Muscle layer of duodenum (tissue), 2 donors: ENCODE measurements at regions not wholly inside any gene's neighbourhood (a gene's known extent, or its start where the extent isn't known, plus 50 kb on each side); places are given as distances from the start of the nearest gene placed in this dataset.
A peak's percentile ranks its signal among the peaks of the same experiment; 100 is the strongest.
"Not testable (repeated sequence)": the region's sequence is repeated elsewhere in the genome, so short reads cannot be mapped to it uniquely, and the experiment has no call there.

Experiments
- H3K27ac ChIP-seq: one replicate; pipeline ENCODE4 v1.7.0; 2013; ENCODE audit warnings: mild to moderate bottlenecking, low read length
- H3K27me3 ChIP-seq: one replicate; pipeline ENCODE4 v1.7.0; 2013; ENCODE audit warnings: low read depth, mild to moderate bottlenecking, control low read depth, low read length
- H3K36me3 ChIP-seq, 2 donors: one replicate each; pipeline ENCODE4 v1.7.0; 2013; ENCODE audit warnings: low read length in 2 of 2, control low read depth in 1 of 2, mild to moderate bottlenecking in 1 of 2; ENCODE audit not compliant: insufficient read depth in 2 of 2, control insufficient read depth in 1 of 2
- H3K4me1 ChIP-seq, 2 donors: one replicate each; pipeline ENCODE4 v1.7.0; 2013; ENCODE audit warnings: low read length in 2 of 2, mild to moderate bottlenecking in 2 of 2, control low read depth in 1 of 2, moderate library complexity in 1 of 2; ENCODE audit not compliant: insufficient read depth in 2 of 2, control insufficient read depth in 1 of 2
- H3K4me3 ChIP-seq, 2 donors: one replicate each; pipeline ENCODE4 v1.7.0; 2013; ENCODE audit warnings: low read length in 2 of 2, low read depth in 1 of 2, mild to moderate bottlenecking in 1 of 2
- H3K9me3 ChIP-seq, 2 donors: one replicate each; pipeline ENCODE4 v1.7.0; 2013; ENCODE audit warnings: low read length in 2 of 2, control low read depth in 1 of 2, mild to moderate bottlenecking in 1 of 2; ENCODE audit not compliant: control insufficient read depth in 1 of 2
- donor health status: healthy.

DNA sequence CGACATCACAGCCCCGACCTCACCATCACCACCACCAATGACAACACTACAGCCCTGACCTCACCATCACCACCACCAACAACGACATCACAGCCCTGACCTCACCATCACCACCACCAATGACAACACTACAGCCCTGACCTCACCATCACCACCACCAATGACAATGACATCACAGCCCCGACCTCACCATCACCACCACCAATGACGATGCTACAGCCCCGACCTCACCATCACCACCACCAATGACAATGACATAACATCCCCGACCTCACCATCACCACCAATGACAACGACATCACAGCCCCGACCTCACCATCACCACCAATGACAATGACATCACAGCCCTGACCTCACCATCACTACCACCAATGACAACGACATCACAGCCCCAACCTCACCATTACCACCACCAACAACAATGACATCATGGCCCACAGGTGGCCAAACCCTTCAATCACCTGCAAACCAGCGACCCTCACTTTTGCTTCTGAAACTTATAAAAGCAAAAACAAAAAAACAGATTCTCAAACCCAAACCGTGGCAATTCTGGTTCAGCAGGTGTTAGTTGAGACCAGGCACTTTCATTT lies 70.7 kb upstream of the TMEM18 start:
- Histone ChIP-seq H3K27ac (no peak overlapping the region), H3K36me3 (no peaks in the 10 kb centered on the region)

GRCh38 chr2:746697-747096 lies 69.5 kb upstream of the TMEM18 start:
- H3K9me3 ChIP-seq, result no peaks in the 10 kb centered on the region
- no peaks in the 10 kb centered on the region for H3K36me3 ChIP-seq
- no peaks in the 10 kb centered on the region for H3K4me1 ChIP-seq
- no peaks in the 10 kb centered on the region for H3K27me3 ChIP-seq
- no peak overlapping the region for H3K4me3 ChIP-seq
- no peak overlapping the region for H3K27ac ChIP-seq

More for the DNA sequence above, 70.7 kb upstream of the TMEM18 start:
- H3K4me3 ChIP-seq, result no peak overlapping the region
- no peaks in the 10 kb centered on the region for H3K4me1 ChIP-seq
- H3K27me3 ChIP-seq, result no peaks in the 10 kb centered on the region
- H3K9me3 ChIP-seq, result no peaks in the 10 kb centered on the region

- Histone ChIP-seq H3K4me3 (no peak overlapping the region), H3K36me3 (no peaks in the 10 kb centered on the region), H3K27me3 (no peaks in the 10 kb centered on the region), H3K27ac (no peak overlapping the region), H3K4me1 (peaks cover 0 to 15% of the 10 kb centered on the region in 2 donors), H3K9me3 (no peaks in the 10 kb centered on the region)
Observed at GRCh38 chr2:744088-744487, 66.9 kb upstream of the TMEM18 start.

DNA sequence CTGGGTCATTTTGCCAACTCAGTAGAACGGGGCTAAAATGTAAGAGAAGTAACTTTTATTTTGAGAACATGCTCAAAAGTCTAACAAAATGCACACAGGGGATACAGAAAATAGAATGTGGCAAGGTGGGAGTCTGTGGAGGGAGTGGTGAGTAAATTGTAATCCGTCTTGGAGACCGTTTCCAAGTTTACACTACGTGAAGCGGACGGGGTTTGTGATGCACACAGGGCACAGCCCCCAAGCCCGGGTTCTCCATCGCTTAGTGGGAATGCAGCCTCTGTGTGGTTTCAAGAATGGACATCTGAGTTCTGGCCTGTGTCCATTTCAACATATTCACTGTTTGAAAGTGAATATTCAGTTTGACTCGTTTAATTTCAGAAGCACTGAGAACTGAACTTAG lies 65.0 kb upstream of the TMEM18 start:
- Histone ChIP-seq H3K9me3 (no peaks in the 10 kb centered on the region), H3K4me1 (peaks cover 0 to 15% of the 10 kb centered on the region in 2 donors), H3K4me3 (no peak overlapping the region), H3K27me3 (no peaks in the 10 kb centered on the region), H3K36me3 (no peaks in the 10 kb centered on the region), H3K27ac (no peak overlapping the region)

DNA sequence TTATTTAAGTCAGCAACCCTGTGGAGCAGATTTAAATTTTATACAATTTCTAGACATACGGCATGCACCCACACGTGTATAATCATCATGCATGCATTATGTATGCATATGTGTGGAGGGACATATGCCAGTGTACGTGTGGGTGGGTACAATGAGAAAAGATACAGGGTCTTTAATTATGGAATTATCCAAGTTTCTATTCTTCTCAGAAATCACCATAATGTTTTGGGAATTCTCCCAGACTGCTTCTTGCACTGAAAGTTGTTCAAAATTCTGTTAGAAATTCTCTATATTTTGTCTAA lies 63.9 kb upstream of the TMEM18 start:
- Histone ChIP-seq H3K4me3 (peak overlapping the region; percentile 49 to 76), H3K9me3 (no peaks in the 10 kb centered on the region), H3K27ac (no peak overlapping the region), H3K4me1 (peaks cover 0 to 15% of the 10 kb centered on the region in 2 donors), H3K36me3 (no peaks in the 10 kb centered on the region), H3K27me3 (no peaks in the 10 kb centered on the region)

GRCh38 chr2:740322-741194 lies 63.4 kb upstream of the TMEM18 start:
- H3K36me3 ChIP-seq, H3K27ac ChIP-seq, H3K9me3 ChIP-seq, H3K27me3 ChIP-seq: not testable (repeated sequence)
- H3K4me1 ChIP-seq, result peaks cover 0 to 15% of the 10 kb centered on the region in 2 donors
- H3K4me3 ChIP-seq, result peak overlapping the region; percentile 49 to 76

DNA sequence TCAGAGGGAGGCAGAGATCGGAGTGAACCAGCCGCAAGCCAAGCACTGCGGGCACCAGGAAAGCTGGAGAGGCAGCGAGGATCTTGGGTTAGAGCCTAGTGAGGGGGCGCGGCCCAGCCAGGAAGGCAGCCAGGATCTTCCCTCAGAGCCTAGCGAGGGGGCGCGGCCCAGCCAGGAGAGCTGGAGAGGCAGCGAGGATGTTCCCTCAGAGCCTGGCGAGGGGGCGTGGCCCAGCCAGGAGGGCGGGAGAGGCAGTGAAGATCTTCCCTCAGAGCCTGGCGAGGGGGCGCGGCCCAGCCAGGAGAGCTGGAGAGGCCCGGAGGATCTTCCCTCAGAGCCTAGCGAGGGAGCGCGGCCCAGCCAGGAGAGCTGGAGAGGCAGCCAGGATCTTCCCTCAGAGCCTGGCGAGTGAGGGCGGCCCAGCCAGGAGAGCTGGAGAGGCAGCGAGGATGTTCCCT lies 62.7 kb upstream of the TMEM18 start:
- H3K27me3 ChIP-seq, H3K9me3 ChIP-seq, H3K27ac ChIP-seq, H3K36me3 ChIP-seq: not testable (repeated sequence)
- H3K4me3 ChIP-seq, result peak overlapping the region; percentile 49 to 76
- H3K4me1 ChIP-seq, result peaks cover 0 to 15% of the 10 kb centered on the region in 2 donors

DNA sequence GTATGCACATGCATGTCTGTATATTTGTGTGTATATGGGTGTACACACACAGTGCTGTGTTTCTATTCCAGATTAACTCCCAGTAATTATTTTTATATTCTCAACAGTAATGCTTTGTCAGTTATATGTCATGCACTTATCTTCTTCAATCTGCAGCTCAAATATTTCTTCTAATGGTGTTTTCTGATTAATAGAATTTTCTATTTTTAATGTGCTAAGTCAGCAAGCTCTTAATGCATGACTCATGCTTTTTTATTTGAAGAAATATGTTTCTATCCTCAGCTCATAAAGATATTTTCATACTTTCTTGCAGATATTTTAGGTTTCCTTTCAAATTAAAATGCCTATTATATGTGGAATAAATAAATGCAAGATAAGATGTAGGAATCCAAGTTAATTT lies 59.7 kb upstream of the TMEM18 start:
- Histone ChIP-seq H3K27me3 (no peaks in the 10 kb centered on the region), H3K4me1 (peaks cover 0 to 15% of the 10 kb centered on the region in 2 donors), H3K36me3 (no peaks in the 10 kb centered on the region), H3K27ac (no peak overlapping the region), H3K4me3 (no peak overlapping the region), H3K9me3 (no peaks in the 10 kb centered on the region)

- peaks cover 0 to 15% of the 10 kb centered on the region in 2 donors for H3K4me1 ChIP-seq
- no peaks in the 10 kb centered on the region for H3K36me3 ChIP-seq
- H3K4me3 ChIP-seq, result no peak overlapping the region
- H3K27ac ChIP-seq, result no peak overlapping the region
- no peaks in the 10 kb centered on the region for H3K27me3 ChIP-seq
- H3K9me3 ChIP-seq, result no peaks in the 10 kb centered on the region
Observed at GRCh38 chr2:735670-736218, 58.5 kb upstream of the TMEM18 start.

DNA sequence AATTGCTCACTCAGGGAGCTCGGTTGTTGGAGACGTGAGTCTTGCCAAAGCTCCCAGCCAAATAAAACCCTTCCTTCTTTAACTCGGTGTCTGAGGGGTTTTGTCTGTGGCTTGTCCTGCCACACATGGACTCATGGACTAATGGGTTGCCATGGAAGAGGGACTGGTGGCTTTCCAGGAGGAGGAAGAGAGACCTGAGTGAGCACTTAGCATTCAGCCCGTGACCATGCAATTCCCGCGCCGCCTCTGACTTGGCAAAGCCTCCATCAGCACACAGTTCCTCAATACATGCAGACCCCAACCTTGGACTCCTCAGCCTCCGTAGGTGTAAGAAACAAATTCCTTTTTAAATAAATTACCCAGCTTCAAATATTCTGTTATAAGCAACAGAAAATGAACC lies 57.3 kb upstream of the TMEM18 start:
- H3K36me3 ChIP-seq, result no peaks in the 10 kb centered on the region
- no peak overlapping the region for H3K27ac ChIP-seq
- peaks cover 0 to 4% of the 10 kb centered on the region in 2 donors for H3K4me1 ChIP-seq
- H3K27me3 ChIP-seq, result no peaks in the 10 kb centered on the region
- H3K9me3 ChIP-seq, result no peaks in the 10 kb centered on the region
- no peak overlapping the region for H3K4me3 ChIP-seq

DNA sequence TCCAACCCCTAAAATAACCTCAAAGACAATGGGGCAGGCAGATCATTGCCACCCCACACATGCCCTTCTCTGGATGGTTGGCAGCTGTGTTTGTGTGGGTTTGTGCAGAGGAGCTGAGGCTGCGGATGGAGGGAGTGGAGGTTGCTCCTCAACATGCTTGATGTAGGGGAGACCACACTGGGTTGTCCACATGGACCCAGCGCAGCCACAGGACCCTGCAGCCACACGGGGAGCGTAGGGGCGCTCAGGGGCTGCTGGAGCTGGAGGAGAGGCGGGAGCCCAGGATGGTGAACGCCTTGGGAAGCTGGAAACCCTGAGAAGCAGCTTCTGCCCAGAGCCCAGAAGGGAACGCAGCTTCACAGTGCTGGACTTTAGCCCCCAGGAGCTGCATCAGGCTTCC lies 56.3 kb upstream of the TMEM18 start:
- Histone ChIP-seq H3K4me1 (no peaks in the 10 kb centered on the region), H3K27ac (no peak overlapping the region), H3K36me3 (no peaks in the 10 kb centered on the region), H3K4me3 (no peak overlapping the region), H3K9me3 (no peaks in the 10 kb centered on the region), H3K27me3 (no peaks in the 10 kb centered on the region)
